ENCODE measurements at regions not wholly inside any gene's neighbourhood (a gene's known extent, or its start where the extent isn't known, plus 50 kb on each side); places are given as distances from the start of the nearest gene placed in this dataset.

- TF ChIP-seq SMC3 (conservative IDR thresholded peaks at IDR 0.05; ENCODE audit: poor library complexity) (no peak), CTCF (IDR thresholded peaks at IDR 0.05; ENCODE audit: poor library complexity, severe bottlenecking) (no peak), REST (IDR thresholded peaks at IDR 0.05; ENCODE audit: borderline replicate concordance) (no peak), EZH2 (IDR thresholded peaks at IDR 0.05; ENCODE audit: borderline replicate concordance, insufficient read depth, low read length, poor library complexity, severe bottlenecking) (no peak), TAF1 (IDR thresholded peaks at IDR 0.05; ENCODE audit: low read depth) (no peak), POLR2AphosphoS5 (IDR thresholded peaks at IDR 0.05) (no peak), EP300 (conservative IDR thresholded peaks at IDR 0.05; ENCODE audit: poor library complexity, severe bottlenecking) (no peak)
Observed at GRCh38 chr11:41720761-41721160, 261.3 kb upstream of the LRRC4C start.
